ENCODE measurements at regions not wholly inside any gene's neighbourhood (a gene's known extent, or its start where the extent isn't known, plus 50 kb on each side); places are given as distances from the start of the nearest gene placed in this dataset.
"Not testable (repeated sequence)": the region's sequence is repeated elsewhere in the genome, so short reads cannot be mapped to it uniquely, and the experiment has no call there.

- no peaks in the 10 kb centered on the region for H3K9me3 ChIP-seq (ENCODE audit: low read length)
- H3K79me2 ChIP-seq (replicated peaks; ENCODE audit: insufficient read depth, low read length) = no peaks in the 10 kb centered on the region
- H3K4me2 ChIP-seq (ENCODE audit: low read length) = no peak overlapping the region
- H4K20me1 ChIP-seq (ENCODE audit: insufficient read depth) = no peaks in the 10 kb centered on the region
- no peak overlapping the region for H3K27ac ChIP-seq (ENCODE audit: low read length)
- H3K27me3 ChIP-seq (ENCODE audit: insufficient read depth, low read depth, low read length) = no peaks in the 10 kb centered on the region
- H3K36me3 ChIP-seq (ENCODE audit: insufficient read depth, low read length) = no peaks in the 10 kb centered on the region
- H3F3A ChIP-seq (ENCODE audit: insufficient read depth, low read length, poor library complexity, severe bottlenecking) = no peaks in the 10 kb centered on the region
- H2AFZ ChIP-seq (ENCODE audit: low read depth, low read length) = no peak overlapping the region
- H3K9ac ChIP-seq (ENCODE audit: low read length) = no peak overlapping the region
- no peak for TF ChIP-seq MXI1 (conservative IDR thresholded peaks at IDR 0.05; ENCODE audit: poor library complexity, severe bottlenecking)
- H3K4me3 ChIP-seq (ENCODE audit: low read length) = no peak overlapping the region
- no peaks in the 10 kb centered on the region for H3K9me2 ChIP-seq (ENCODE audit: insufficient read depth, low read length)
Measured at GRCh38 chr5:163916861-163917260, 411.4 kb downstream of the MAT2B start.

- no peaks in the 10 kb centered on the region for H3K36me3 ChIP-seq (ENCODE audit: insufficient read depth, low read length)
- H3K9ac ChIP-seq (ENCODE audit: low read length) = no peak overlapping the region
- no peaks in the 10 kb centered on the region for H3K27me3 ChIP-seq (ENCODE audit: insufficient read depth, low read depth, low read length)
- H3K27ac ChIP-seq (ENCODE audit: low read length) = no peak overlapping the region
- no peak overlapping the region for H3K4me2 ChIP-seq (ENCODE audit: low read length)
- no peak overlapping the region for H3K4me3 ChIP-seq (ENCODE audit: low read length)
- H3K9me2 ChIP-seq (ENCODE audit: insufficient read depth, low read length) = no peaks in the 10 kb centered on the region
- H2AFZ ChIP-seq (ENCODE audit: low read depth, low read length) = no peak overlapping the region
- no peaks in the 10 kb centered on the region for H3K9me3 ChIP-seq (ENCODE audit: low read length)
- no peak for TF ChIP-seq CTCF (IDR thresholded peaks at IDR 0.05; ENCODE audit: poor library complexity, severe bottlenecking)
- TF ChIP-seq MXI1 (conservative IDR thresholded peaks at IDR 0.05; ENCODE audit: poor library complexity, severe bottlenecking) = no peak
- no peak for TF ChIP-seq SMC3 (conservative IDR thresholded peaks at IDR 0.05; ENCODE audit: poor library complexity)
- no peak for TF ChIP-seq RAD21 (conservative IDR thresholded peaks at IDR 0.05)
- TF ChIP-seq TAF1 (IDR thresholded peaks at IDR 0.05; ENCODE audit: low read depth) = no peak
- no peak for TF ChIP-seq REST (IDR thresholded peaks at IDR 0.05; ENCODE audit: borderline replicate concordance)
- TF ChIP-seq POLR2AphosphoS5 (IDR thresholded peaks at IDR 0.05) = no peak
- no peak for TF ChIP-seq EP300 (conservative IDR thresholded peaks at IDR 0.05; ENCODE audit: poor library complexity, severe bottlenecking)
- no peak for TF ChIP-seq EZH2 (IDR thresholded peaks at IDR 0.05; ENCODE audit: borderline replicate concordance, insufficient read depth, low read length, poor library complexity, severe bottlenecking)
- no peaks in the 10 kb centered on the region for H3K79me2 ChIP-seq (replicated peaks; ENCODE audit: insufficient read depth, low read length)
- no peaks in the 10 kb centered on the region for H3F3A ChIP-seq (ENCODE audit: insufficient read depth, low read length, poor library complexity, severe bottlenecking)
- no peaks in the 10 kb centered on the region for H4K20me1 ChIP-seq (ENCODE audit: insufficient read depth)
Measured at GRCh38 chr5:163917747-163918146, 412.3 kb downstream of the MAT2B start.

- H3K36me3 ChIP-seq (ENCODE audit: insufficient read depth, low read length); H3K27ac ChIP-seq (ENCODE audit: low read length); H3K4me2 ChIP-seq (ENCODE audit: low read length); H3K79me2 ChIP-seq (replicated peaks; ENCODE audit: insufficient read depth, low read length); H3F3A ChIP-seq (ENCODE audit: insufficient read depth, low read length, poor library complexity, severe bottlenecking); H4K20me1 ChIP-seq (ENCODE audit: insufficient read depth); H3K9ac ChIP-seq (ENCODE audit: low read length); H3K9me2 ChIP-seq (ENCODE audit: insufficient read depth, low read length); H2AFZ ChIP-seq (ENCODE audit: low read depth, low read length); H3K9me3 ChIP-seq (ENCODE audit: low read length); H3K27me3 ChIP-seq (ENCODE audit: insufficient read depth, low read depth, low read length); H3K4me3 ChIP-seq (ENCODE audit: low read length): not testable (repeated sequence)
Measured at GRCh38 chr5:163934990-163935389, 429.6 kb downstream of the MAT2B start.
